ENCODE measurements at regions not wholly inside any gene's neighbourhood (a gene's known extent, or its start where the extent isn't known, plus 50 kb on each side); places are given as distances from the start of the nearest gene placed in this dataset.

DNA sequence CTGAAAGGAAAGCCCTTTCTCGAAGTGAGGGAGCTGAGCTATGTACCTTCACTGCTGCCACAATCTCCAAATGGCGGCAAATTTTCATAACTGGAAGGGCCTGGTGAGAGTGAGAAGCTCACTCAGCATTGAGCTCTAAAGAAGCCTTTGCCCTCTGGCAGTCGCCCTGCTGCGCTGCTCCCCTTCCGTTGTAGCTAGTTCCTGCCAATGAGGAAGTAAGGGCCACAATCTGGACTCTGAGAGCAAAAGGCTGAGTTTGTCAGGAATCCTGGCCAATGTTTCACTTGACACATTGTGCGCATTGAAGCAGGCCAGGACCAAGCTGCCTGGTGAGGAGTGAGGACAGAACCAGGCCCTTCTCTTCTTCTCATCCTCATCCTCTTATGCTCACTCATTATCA lies 579.5 kb downstream of the PDCD6IP start:
- H3K27me3 Mint-ChIP-seq, result no peaks in the 10 kb centered on the region
- DNase-seq, result no peak
- H3K36me3 Mint-ChIP-seq (ENCODE audit: low read depth), result no peaks in the 10 kb centered on the region
- no peak overlapping the region for H3K27ac Mint-ChIP-seq
- H3K9me3 Mint-ChIP-seq, result no peaks in the 10 kb centered on the region
- H3K4me1 Mint-ChIP-seq, result no peaks in the 10 kb centered on the region
- ATAC-seq, result no peak
- H3K4me3 Mint-ChIP-seq, result no peak overlapping the region

DNA sequence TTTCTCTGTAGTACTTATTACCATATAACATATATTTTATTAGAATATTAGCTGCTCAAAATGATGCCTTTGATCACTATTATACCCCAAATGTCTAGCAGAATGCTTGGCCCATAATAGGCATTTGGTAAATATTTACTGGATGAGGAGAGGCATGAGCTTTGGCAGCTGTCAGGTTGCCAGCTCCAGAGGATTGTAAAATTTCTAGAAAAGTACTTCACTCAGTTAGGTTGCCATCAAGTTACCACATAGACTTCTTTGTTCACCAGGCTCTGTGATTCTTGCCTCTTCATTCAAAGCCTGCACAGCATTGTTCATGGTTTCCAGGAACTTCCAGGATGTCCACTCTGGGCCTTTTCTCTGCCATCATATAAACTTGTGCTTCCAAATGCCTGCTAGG lies 582.8 kb downstream of the PDCD6IP start:
- Mint-ChIP-seq H3K9me3 (no peaks in the 10 kb centered on the region), H3K4me1 (no peaks in the 10 kb centered on the region), H3K27me3 (no peaks in the 10 kb centered on the region), H3K27ac (no peak overlapping the region), H3K4me3 (no peak overlapping the region), H3K36me3 (ENCODE audit: low read depth) (no peaks in the 10 kb centered on the region)
- ATAC-seq (no peak), DNase-seq (no peak)

DNA sequence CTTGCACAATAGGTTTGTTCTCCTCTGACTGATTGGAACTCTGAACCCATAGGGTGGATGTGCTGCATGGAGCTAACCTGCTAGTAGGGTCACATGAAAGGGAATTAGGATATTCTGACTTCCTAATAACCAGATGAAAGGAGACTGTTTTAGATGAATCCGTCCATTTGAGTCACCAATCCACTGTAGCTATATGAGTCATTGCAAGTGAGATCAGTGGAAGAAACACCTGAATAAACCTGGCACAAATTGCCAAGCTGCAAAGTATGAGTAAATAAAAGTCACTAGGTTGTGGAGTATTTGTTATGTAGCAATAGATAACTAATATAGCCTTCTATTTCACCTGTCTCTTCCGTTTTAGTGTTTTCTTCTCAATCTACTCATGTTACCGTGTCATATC lies 584.4 kb downstream of the PDCD6IP start:
- H3K27me3 Mint-ChIP-seq, result no peaks in the 10 kb centered on the region
- no peak for DNase-seq
- no peak for ATAC-seq
- H3K27ac Mint-ChIP-seq, result no peak overlapping the region
- no peak overlapping the region for H3K4me3 Mint-ChIP-seq
- no peaks in the 10 kb centered on the region for H3K9me3 Mint-ChIP-seq
- no peaks in the 10 kb centered on the region for H3K4me1 Mint-ChIP-seq
- no peaks in the 10 kb centered on the region for H3K36me3 Mint-ChIP-seq (ENCODE audit: low read depth)

DNA sequence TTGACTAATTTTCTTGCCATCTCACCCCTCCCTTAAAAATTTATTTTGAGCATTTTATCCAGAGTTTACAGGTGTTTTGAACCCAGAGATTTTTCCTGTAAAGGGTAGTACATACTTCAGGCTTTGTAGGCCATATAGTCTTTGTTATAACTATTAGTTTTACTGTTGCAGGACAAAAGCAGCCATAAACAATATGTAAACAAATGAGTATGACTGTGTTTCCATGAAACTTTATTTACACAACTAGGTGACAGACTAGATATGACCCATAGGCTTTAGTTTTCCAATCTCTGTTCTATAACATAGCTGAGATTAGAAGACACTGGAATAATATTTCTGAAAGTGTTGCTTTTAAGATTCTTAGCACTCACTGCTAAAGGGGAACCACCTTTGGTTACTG lies 587.9 kb downstream of the PDCD6IP start:
- DNase-seq, result no peak
- Mint-ChIP-seq H3K4me1 (no peaks in the 10 kb centered on the region), H3K27me3 (no peaks in the 10 kb centered on the region), H3K4me3 (no peak overlapping the region), H3K36me3 (ENCODE audit: low read depth) (no peaks in the 10 kb centered on the region), H3K27ac (no peak overlapping the region), H3K9me3 (no peaks in the 10 kb centered on the region)
- ATAC-seq, result no peak

DNA sequence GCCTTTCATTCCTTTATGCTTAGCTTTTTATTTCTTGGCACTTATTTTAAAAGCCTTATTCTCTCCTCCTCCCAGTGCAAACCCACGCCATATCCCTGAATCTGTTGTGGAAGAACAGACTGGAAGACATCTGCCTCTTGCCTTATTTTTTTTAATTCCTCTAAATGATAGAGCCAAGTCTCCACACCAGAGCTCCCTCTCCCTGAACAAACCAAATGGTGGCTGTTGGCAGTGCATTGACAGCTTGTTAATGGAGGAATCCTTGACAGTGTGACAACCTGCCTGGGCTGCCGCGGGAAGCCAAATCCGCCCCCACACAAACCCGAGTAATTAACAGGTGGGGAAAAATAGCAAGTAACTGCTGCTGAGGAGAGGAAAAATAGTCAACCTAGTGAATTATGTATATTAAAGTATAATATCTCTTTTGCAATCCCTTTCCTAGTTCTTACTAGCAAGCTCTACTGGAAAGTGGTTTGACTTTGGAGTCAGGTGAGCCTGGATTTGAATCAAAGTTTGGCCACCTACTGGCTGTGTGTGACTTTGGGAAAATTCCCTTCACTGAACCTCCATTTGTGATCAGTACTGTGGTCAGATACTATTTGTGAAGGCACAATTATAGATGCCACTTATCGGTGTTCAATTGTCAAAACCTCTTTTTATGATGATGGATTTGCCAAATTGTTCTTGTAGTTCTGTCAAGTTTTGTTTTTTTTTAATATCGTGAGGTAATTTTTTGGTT lies 589.6 kb downstream of the PDCD6IP start:
- Mint-ChIP-seq H3K27ac (no peak overlapping the region), H3K9me3 (no peaks in the 10 kb centered on the region), H3K36me3 (ENCODE audit: low read depth) (no peaks in the 10 kb centered on the region), H3K27me3 (no peaks in the 10 kb centered on the region), H3K4me1 (no peaks in the 10 kb centered on the region), H3K4me3 (no peak overlapping the region)
- DNase-seq (no peak), ATAC-seq (no peak)

DNA sequence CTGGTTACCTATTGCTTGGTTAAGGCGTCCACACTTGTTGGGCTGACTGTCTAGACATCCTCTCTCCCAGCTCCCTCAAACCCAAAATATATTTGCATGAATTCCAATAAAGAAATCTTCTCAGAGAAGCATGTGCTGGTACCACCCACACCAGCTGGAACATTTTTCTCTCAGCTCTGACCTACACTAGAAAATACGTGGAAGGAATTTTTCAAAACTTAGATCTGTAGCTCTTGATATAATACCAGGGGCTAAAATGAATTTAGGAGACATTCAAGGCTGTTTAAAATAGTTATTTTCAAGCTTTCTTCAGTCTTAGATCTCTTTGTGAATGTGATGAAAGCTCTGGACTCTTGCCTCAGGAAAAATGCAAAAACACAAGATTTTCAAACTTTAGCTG lies 590.4 kb downstream of the PDCD6IP start:
- no peak overlapping the region for H3K27ac Mint-ChIP-seq

DNA sequence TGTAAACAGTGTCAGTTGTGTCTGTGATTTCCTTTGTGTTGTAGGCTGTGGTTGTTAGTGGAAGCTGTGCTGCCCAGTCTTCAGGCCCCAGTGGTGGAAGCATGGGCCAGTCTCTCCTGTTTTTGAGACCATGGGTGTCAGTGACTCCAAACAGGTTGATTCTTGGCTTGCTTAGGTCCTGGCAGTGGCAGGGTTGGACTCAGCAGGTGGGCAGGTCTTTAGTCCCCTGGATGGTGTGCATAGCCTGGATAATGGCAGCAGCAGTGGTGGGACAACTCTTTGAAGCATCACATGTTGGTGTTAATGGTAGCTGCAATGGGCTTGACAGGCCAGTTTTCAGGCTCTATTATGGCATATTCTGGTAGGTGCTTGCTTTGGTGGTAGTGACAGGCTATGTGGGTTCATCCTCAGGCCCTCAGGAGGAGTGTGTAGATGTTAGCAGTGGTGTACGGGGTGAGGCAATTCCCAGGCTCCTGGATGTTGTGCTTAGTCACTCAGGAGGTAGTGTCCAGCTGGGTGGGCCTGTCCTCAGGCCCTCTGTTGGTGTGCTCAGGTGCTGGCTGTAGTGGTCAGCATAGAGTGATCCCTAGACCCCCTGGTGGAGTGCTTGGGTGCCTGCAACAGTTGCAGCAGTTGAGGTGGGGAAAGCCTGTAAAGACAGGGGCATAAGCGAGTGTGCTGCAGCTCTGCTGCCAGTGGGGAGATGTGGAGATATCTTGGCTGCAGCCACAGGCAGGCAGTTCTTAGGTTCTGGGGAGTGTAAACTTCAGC lies 596.7 kb downstream of the PDCD6IP start:
- H3K27ac Mint-ChIP-seq, result no peak overlapping the region
- H3K9me3 Mint-ChIP-seq, result peaks cover 5% of the 10 kb centered on the region
- no peaks in the 10 kb centered on the region for H3K4me1 Mint-ChIP-seq
- no peak overlapping the region for H3K4me3 Mint-ChIP-seq
- no peak for DNase-seq
- no peaks in the 10 kb centered on the region for H3K27me3 Mint-ChIP-seq
- no peaks in the 10 kb centered on the region for H3K36me3 Mint-ChIP-seq (ENCODE audit: low read depth)
- no peak for ATAC-seq

More for the DNA sequence above, 590.4 kb downstream of the PDCD6IP start:
- H3K27me3 Mint-ChIP-seq, result no peaks in the 10 kb centered on the region
- ATAC-seq (no peak), DNase-seq (no peak)
- no peaks in the 10 kb centered on the region for H3K36me3 Mint-ChIP-seq (ENCODE audit: low read depth)
- H3K4me3 Mint-ChIP-seq, result no peak overlapping the region
- H3K4me1 Mint-ChIP-seq, result no peaks in the 10 kb centered on the region
- no peaks in the 10 kb centered on the region for H3K9me3 Mint-ChIP-seq

DNA sequence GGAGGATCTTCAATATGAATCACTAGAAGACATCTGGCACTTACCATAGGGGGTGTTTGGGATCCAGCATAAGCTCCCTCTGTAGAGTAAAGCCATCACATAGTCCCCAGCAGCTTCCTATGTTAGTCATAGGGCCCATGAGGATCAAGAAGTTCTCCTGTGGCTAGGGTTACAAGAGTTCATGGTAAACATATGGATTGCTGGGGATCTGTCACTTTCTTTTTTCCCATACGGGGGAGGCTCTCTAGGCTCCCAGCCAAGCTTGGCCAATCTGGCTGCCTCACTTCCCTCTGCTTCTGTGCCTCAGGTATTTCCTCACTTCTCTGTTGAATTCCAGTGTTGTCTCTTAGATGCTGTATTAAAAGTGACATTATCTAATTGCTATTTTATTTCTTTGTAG lies 597.9 kb downstream of the PDCD6IP start:
- DNase-seq (no peak), ATAC-seq (no peak)
- no peaks in the 10 kb centered on the region for H3K27me3 Mint-ChIP-seq
- no peaks in the 10 kb centered on the region for H3K36me3 Mint-ChIP-seq (ENCODE audit: low read depth)
- H3K4me1 Mint-ChIP-seq, result no peaks in the 10 kb centered on the region
- peaks cover 6% of the 10 kb centered on the region for H3K9me3 Mint-ChIP-seq
- no peak overlapping the region for H3K27ac Mint-ChIP-seq
- no peak overlapping the region for H3K4me3 Mint-ChIP-seq

DNA sequence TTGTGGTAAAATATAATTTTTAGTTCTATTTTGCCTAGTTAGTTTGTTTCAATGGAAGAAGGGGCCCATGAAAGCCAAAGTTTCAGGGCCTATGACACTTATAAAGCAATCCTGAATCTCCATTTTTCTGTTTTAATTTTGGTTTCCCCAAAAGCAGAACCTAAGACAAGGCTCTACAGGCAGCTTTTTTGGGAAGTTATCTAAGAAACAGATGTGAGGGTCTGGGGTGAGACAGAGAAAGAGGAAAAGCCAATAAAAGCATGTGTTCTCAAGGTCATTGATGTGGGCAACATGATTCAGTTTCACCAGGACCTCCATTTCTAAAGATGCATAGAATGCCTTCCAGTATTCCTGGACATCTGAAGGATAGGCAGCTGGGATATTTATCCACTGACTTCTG lies 598.5 kb downstream of the PDCD6IP start:
- no peaks in the 10 kb centered on the region for H3K4me1 Mint-ChIP-seq
- DNase-seq, result no peak
- no peaks in the 10 kb centered on the region for H3K27me3 Mint-ChIP-seq
- no peak overlapping the region for H3K4me3 Mint-ChIP-seq
- H3K9me3 Mint-ChIP-seq, result peaks cover 9% of the 10 kb centered on the region
- no peak overlapping the region for H3K27ac Mint-ChIP-seq
- H3K36me3 Mint-ChIP-seq (ENCODE audit: low read depth), result no peaks in the 10 kb centered on the region
- ATAC-seq, result no peak

DNA sequence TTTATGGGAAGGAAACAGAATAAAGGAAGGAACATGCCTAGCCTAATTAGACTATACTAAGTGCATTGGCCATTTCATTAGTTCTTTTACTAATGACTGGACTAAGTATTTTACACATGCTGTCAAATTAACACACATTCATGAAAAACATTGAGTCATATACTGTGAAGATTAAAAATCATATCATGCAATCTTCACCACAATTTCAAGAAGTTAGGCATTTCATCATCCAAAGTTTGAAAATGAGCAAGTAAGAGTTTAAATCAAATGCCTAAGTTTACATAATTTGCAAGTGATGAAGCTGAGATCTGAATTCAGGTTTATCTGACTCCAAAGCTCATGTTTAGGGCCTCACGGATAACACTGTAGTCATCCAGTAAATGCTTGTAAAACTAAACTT lies 601.0 kb downstream of the PDCD6IP start:
- no peak for ATAC-seq
- Mint-ChIP-seq H3K27ac (no peak overlapping the region), H3K4me3 (no peak overlapping the region), H3K4me1 (no peaks in the 10 kb centered on the region), H3K36me3 (ENCODE audit: low read depth) (no peaks in the 10 kb centered on the region), H3K27me3 (no peaks in the 10 kb centered on the region), H3K9me3 (peaks cover 7% of the 10 kb centered on the region)
- DNase-seq, result no peak

DNA sequence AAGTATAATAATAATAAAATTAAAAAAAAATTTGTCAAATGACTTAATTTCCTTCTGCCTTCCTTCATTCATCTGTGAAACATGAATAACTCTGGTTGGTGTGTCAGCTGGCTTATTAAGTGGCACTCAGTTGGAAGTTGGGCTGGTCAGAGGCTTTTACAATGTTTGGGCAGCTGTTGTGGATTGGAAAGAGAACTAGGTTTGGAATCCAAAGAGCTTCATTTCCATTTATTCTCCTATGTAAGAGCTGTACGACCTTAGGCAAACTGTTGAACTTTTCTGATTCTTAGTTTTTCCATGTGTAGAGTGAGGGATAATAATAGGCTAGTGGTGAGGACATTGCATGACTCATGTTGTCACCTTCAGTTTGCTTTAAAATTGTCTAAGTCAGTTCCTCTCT lies 606.7 kb downstream of the PDCD6IP start:
- Mint-ChIP-seq H3K4me3 (no peak overlapping the region), H3K4me1 (no peaks in the 10 kb centered on the region), H3K27ac (no peak overlapping the region), H3K36me3 (ENCODE audit: low read depth) (no peaks in the 10 kb centered on the region), H3K9me3 (peaks cover 4% of the 10 kb centered on the region), H3K27me3 (no peaks in the 10 kb centered on the region)
- DNase-seq (no peak), ATAC-seq (no peak)

DNA sequence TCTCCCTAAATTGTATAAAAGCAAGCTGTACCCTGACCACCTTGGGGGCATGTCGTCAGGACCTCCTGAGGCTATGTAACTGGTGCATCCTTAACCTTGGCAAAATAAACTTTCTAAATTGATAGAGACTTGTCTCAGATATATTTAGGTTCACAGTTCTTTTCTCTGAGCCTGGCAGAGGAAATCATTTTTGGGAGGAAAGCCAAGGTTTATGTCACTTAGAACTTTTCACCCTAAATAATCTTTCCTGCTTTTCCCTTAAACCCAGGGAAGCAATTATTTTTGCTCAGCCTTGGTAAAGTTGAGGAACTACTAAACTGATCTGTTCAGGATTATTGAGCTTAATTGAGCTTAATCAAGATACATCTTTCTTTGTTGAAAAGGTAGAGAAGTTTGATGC lies 608.9 kb downstream of the PDCD6IP start:
- H3K4me3 Mint-ChIP-seq, result no peak overlapping the region
- no peak overlapping the region for H3K27ac Mint-ChIP-seq
- ATAC-seq (no peak), DNase-seq (no peak)
- H3K36me3 Mint-ChIP-seq (ENCODE audit: low read depth), result no peaks in the 10 kb centered on the region
- no peaks in the 10 kb centered on the region for H3K27me3 Mint-ChIP-seq
- H3K4me1 Mint-ChIP-seq, result no peaks in the 10 kb centered on the region
- H3K9me3 Mint-ChIP-seq, result no peaks in the 10 kb centered on the region

DNA sequence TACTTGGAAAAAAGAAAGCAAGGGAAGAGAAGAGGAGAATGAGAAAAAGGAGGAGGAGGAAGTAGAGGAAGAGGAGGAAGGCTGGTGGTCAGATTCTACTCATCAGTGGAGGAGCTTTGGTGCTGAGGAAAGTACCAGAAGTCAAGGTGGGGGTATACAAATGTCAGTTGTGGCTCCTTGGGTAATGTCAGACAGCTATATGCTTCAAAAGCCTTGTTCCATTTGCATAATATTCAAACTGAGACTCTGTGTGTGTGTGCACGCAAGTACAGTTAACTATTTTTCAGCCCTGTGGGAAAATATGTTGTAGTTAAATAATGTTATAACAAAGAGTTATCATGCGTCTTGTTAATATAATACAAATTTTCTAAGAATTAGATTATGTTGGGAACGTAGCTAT lies 609.7 kb downstream of the PDCD6IP start:
- DNase-seq (no peak), ATAC-seq (no peak)
- Mint-ChIP-seq H3K9me3 (peaks cover 5% of the 10 kb centered on the region), H3K4me3 (no peak overlapping the region), H3K36me3 (ENCODE audit: low read depth) (no peaks in the 10 kb centered on the region), H3K27me3 (no peaks in the 10 kb centered on the region), H3K4me1 (no peaks in the 10 kb centered on the region), H3K27ac (no peak overlapping the region)

DNA sequence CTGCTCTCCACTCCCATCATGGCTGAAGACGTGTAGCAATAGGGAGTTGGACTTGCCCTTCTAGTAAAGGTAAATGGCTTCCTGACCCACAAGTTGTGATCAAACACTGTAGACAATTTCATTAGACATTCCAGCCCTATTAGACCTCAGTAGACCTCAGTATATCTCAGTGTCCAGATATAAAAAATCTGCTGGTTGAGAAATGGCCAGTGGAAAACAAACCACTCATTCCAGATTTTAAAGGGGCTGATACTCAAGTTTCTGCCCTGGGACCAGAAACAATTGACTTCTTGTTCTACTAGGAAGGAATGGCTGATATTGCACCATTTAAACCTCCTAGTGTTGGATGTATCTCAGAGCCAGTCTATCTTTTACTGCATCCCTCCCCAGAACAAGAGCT lies 613.2 kb downstream of the PDCD6IP start:
- no peak for ATAC-seq
- no peak overlapping the region for H3K4me3 Mint-ChIP-seq
- DNase-seq, result no peak
- H3K27me3 Mint-ChIP-seq, result no peaks in the 10 kb centered on the region
- peaks cover 5% of the 10 kb centered on the region for H3K9me3 Mint-ChIP-seq
- no peaks in the 10 kb centered on the region for H3K4me1 Mint-ChIP-seq
- no peaks in the 10 kb centered on the region for H3K36me3 Mint-ChIP-seq (ENCODE audit: low read depth)
- no peak overlapping the region for H3K27ac Mint-ChIP-seq

DNA sequence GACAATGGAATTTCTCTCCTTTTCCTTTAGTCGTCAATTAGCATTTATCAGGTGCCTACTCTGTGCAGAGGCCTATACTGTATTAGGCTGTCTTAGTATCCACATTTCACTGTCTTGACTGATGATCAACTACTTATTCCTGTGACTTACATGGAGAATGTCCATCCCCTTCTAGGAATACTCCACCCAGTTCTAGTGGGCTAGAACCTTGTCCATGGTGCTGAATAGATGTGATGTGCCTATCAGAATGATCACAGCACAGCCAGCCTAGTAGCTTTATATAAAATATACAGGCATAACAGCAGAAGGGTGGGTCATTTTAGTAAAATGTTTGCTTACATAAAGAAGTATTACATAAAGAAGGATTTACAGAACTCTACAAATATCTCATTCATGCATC lies 621.4 kb downstream of the PDCD6IP start:
- Mint-ChIP-seq H3K27me3 (no peaks in the 10 kb centered on the region), H3K27ac (no peak overlapping the region), H3K36me3 (ENCODE audit: low read depth) (no peaks in the 10 kb centered on the region), H3K9me3 (no peaks in the 10 kb centered on the region), H3K4me1 (no peaks in the 10 kb centered on the region), H3K4me3 (no peak overlapping the region)
- no peak for DNase-seq
- ATAC-seq, result no peak

All from activated naive CD8-positive, alpha-beta T cell treated with anti-CD3 and anti-CD28 coated beads, Interleukin-2, amount 50 U/mL, for 24 hours (primary cell).